Stimulated activated CD8-positive, alpha-beta memory T cell treated with anti-CD3 and anti-CD28 coated beads, Interleukin-7, amount 100 ng/mL, for 48 hours (primary cell): ENCODE measurements at regions not wholly inside any gene's neighbourhood (a gene's known extent, or its start where the extent isn't known, plus 50 kb on each side); places are given as distances from the start of the nearest gene placed in this dataset.

Experiments
- DNase-seq, 2 donors: peaks; one replicate each; pipeline ENCODE4 v3.0.0-alpha.2; 2020; ENCODE audit warnings: low read depth in 1 of 2; ENCODE audit errors: extremely low read depth in 1 of 2

- DNase-seq, result no peak
These were observed 536.6 kb downstream of the TCERG1L start for GRCh38 chr10:130774871-130775270.

GRCh38 chr10:130775311-130775710, 536.2 kb downstream of the TCERG1L start:
- no peak for DNase-seq

- no peak for DNase-seq
These were observed 534.8 kb downstream of the TCERG1L start for GRCh38 chr10:130776724-130777123.

GRCh38 chr10:130777507-130778165, 533.9 kb downstream of the TCERG1L start:
- DNase-seq, result no peak

- DNase-seq, result no peak
These were observed 533.4 kb downstream of the TCERG1L start for GRCh38 chr10:130778166-130778545.

GRCh38 chr10:130780763-130781162, 530.8 kb downstream of the TCERG1L start:
- DNase-seq, result no peak

DNA sequence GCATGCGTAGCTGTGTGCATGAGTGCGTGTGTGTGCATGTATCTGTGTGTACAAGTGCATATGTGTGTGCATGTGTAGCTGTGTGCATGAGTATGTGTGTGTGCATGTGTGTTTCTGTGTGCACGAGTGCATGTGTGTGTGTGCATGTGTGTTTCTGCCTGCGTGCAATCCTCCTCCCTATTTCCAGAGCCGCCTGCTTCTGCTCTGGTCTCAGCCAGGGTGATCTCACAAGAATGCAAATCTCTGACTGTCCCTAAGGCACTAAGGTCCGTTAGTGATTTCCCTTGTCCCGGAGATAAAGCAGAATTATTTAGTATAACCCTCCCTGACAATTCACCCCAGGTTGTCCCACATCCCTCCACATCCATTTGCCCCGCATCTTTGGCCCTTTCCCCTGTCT, 530.3 kb downstream of the TCERG1L start:
- no peak for DNase-seq

GRCh38 chr10:130781623-130782022, 529.9 kb downstream of the TCERG1L start:
- no peak for DNase-seq

DNA sequence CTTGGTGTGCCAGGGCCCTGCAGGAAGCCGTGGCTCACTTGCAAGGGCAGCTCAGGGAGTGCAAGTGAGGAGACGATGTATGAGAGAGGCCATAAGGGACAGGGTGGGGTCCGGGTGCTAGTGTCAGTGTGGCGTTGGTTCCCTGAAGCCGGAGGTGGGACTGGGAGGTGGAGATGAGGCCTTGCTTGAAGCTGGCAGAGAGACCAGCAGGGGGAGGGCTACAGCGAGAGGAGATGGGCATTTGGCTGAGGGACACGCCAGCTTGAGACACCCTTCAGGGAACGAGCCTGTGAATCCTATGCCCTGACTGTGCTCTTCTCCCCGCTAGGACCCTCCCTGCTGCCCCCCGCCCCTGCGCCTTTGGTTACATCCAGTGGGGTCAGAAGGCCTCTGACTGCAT, 529.1 kb downstream of the TCERG1L start:
- DNase-seq, result no peak

DNA sequence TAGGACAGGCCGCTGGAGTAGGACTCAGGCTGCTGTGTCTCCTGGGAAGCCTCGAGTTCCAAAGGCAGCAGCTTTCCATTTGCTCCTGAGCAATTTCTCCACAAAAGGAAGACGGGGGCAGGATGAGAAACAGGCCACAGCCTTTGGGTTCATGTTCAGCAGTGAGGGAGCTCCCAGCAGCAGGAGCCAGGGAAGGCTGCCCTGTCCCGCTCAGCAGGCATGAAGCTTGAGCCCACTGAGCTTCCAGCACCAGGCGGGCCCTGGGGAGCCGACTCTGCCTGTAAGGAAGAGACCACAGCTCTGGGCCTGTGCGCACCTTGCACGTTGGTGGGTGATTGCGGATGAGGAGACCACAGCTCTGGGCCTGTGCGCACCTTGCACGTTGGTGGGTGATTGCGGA, 527.2 kb downstream of the TCERG1L start:
- no peak for DNase-seq

DNA sequence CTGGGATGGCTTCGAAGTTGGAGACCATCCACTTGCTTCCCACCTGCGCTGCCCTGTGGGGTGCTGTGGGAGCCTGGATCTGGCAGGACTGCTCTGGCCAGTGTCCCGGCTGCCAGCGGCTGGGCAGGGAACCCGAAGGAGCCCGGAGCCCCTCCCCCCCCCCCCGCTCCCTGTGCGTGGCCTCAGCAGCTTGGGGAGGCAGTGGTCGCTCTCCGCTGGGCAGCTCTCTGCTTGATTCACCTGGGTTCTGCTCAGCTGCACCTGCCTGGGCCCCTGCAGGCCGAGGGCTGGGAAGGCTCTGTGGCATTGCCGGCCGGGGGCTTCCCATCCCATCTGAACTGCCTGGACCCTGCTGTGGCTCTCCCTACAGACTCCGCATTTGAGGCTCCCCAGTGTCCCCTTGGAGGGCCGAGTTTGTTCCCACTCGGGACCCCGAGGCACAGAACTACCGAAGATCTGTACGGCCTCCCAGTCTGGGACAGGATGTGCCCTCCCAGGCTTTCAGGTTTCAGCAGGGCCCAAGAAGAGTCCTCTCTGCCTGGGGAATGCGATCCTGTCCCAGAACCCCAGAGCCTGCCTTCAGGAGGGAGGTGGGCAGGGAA, 525.1 kb downstream of the TCERG1L start:
- no peak for DNase-seq

DNA sequence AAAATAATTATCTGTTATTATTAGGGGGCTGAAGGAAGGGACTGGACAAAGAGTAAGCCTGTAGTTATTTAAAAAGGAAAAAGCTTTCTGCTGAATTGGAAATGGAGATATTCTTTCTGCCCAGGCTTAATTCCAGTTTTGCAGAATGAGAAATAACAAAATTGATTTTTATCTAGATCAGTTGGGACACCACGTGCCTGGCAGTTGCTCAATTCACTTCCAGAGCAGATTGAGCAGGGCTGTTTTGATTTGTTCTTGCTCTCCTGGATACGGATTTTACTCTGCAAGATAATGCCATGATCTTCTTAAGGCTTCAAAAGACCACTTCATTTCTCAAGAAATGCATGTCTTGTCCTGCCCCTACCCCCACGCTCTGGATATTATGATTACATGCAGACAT, 524.3 kb downstream of the TCERG1L start:
- no peak for DNase-seq

GRCh38 chr10:130787821-130788220, 523.7 kb downstream of the TCERG1L start:
- no peak for DNase-seq

GRCh38 chr10:130790339-130790738, 521.2 kb downstream of the TCERG1L start:
- no peak for DNase-seq

DNA sequence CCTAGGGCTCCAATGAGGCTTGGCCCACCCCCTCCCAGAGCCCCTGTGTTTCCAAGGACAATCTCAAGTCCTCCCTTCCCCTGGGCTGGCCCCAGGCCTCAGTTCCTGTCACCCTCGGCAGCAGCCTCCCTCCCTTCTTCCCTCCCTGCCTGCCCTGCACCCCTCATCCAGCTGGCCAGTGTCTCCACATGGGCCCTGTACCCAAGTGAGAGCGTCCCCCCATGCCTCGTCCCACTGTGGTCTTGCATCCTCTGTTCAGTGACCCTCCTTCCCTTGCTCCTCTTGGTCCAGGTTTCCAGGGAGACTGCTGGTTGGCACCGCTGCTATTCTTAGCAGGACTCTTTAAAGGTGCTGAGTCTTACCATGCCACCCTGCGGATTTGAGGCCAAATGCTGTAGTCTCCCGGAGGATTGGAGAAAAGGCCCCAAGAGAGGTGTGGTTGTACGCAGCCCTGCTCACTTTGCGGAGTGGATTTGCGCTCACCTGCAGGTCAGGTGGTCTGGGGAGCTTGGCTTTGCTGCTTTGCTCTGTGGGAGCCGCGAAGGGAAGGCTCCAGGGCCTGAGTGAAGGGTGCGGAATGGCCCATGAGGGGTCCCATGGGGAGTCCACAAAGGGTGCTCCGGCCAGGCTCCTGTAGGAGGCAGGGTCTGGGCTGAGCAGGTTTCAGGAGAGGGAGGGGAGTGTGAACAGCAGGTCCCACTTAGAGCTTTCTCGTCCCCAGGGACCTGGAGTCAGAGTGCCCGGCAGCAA, 519.2 kb downstream of the TCERG1L start:
- no peak for DNase-seq

DNA sequence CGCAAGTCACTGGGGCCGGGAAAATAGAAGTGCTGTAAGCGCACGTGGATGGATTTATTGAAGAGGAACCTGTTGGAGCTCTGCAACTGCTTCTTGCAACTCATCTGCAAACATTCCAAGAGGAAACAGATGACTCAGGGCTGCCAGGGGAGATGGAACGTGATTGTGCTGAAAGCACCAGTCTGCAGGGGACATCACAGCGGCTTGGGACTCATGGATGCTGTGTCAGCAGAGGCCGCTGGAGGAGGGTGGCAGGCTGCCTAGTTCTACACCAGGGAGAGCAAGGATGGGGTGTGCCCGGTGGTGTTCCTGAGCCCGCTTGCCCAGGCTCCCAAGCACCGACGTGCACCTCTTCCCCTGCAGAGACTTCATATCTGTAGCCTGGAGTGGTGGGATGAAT, 515.7 kb downstream of the TCERG1L start:
- no peak for DNase-seq

DNA sequence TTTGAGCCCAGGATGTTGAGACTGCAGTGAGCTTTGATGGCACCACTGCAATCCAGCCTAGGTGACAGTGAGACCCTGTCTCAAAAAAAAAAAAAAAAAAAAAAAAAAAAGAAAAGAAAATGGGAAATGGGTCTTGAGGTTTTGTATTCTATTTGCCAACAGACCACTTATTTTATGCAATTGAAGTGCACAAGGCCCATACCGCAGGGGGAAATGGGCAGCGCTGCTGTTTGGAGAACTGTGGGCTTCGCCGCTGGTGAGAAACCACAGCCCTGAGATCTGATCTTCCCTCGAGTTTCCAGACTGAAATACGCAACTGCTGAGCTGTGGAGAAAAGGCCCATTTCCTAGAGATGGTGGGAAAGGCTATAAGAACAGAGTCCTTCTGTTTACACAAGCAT, 512.0 kb downstream of the TCERG1L start:
- DNase-seq, result no peak

GRCh38 chr10:130800281-130800680, 511.2 kb downstream of the TCERG1L start:
- no peak for DNase-seq

- no peak for DNase-seq
These were observed 510.2 kb downstream of the TCERG1L start for GRCh38 chr10:130801276-130801675.

DNA sequence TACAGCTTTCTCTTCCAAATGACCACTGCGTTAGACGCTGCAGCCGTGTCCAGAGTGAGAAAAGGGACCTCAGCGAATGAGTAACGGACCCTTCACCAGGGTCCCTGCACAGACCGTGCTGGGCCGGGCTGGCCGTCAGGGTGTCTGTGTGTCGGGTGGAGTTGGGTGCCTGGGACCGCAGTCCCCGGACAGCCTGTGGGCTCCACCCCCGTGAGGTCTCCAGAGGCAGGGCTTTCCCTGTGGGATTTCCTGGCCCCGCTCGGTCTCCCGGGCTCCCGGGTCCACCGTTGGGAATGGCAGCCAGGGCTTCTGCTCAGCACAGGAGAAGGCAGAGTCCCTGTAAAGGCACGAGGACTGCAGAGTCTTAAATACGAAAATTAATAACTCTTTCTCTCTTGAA, 509.7 kb downstream of the TCERG1L start:
- DNase-seq, result no peak

DNA sequence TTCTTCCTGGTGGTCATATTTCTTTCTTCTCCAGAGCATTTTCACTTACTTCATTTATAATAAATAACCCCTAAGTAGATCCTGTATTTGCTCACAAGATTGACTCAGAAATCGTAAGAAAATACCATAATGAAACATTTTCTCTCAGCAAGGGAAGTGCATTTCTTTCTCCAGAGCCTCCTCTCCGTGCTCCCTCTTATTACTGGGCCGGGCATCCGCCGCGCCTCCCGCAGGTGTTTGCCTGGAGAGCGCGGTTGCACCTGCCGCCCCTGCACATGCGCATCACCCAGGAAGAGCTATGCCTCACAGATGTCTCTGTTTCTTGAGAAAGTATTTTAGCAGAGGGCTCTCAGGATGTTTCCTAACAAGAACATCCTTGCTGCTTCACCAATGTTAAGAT, 509.2 kb downstream of the TCERG1L start:
- DNase-seq, result no peak

- no peak for DNase-seq
These were observed 507.2 kb downstream of the TCERG1L start for GRCh38 chr10:130804281-130804680.
